DMS 273 treated with DMSO at 0.1 percent for 48 hours (cell line): ENCODE measurements at regions not wholly inside any gene's neighbourhood (a gene's known extent, or its start where the extent isn't known, plus 50 kb on each side); places are given as distances from the start of the nearest gene placed in this dataset.
A peak's percentile ranks its signal among the peaks of the same experiment; 100 is the strongest.

Source experiments
- DNase-seq: peaks from one replicate; lab custom pipeline; 2025; lab: John Stamatoyannopoulos, UW

- no peak for DNase-seq
These were observed 419.3 kb upstream of the ADGRL3 start for GRCh38 chr4:60780874-60781273.

- no peak for DNase-seq
These were observed 409.5 kb upstream of the ADGRL3 start for GRCh38 chr4:60790608-60791007.

GRCh38 chr4:60794372-60794771 is 405.8 kb upstream of the ADGRL3 start:
- no peak for DNase-seq

- no peak for DNase-seq
These were observed 400.9 kb upstream of the ADGRL3 start for GRCh38 chr4:60799214-60799613.

- no peak for DNase-seq
These were observed 399.4 kb upstream of the ADGRL3 start for GRCh38 chr4:60800701-60801100.

- peak; percentile 5 for DNase-seq
These were observed 394.4 kb upstream of the ADGRL3 start for GRCh38 chr4:60805500-60806313.

GRCh38 chr4:60808726-60809485 is 391.2 kb upstream of the ADGRL3 start:
- DNase-seq, result no peak

GRCh38 chr4:60809486-60809800 is 390.7 kb upstream of the ADGRL3 start:
- DNase-seq, result no peak

- DNase-seq, result no peak
These were observed 387.3 kb upstream of the ADGRL3 start for GRCh38 chr4:60812811-60813210.

GRCh38 chr4:60814549-60814948 is 385.6 kb upstream of the ADGRL3 start:
- DNase-seq, result no peak

GRCh38 chr4:60817609-60818008 is 382.5 kb upstream of the ADGRL3 start:
- DNase-seq, result no peak

- peak; percentile 39 for DNase-seq
These were observed 377.1 kb upstream of the ADGRL3 start for GRCh38 chr4:60822986-60823385.

GRCh38 chr4:60840020-60840419 is 360.1 kb upstream of the ADGRL3 start:
- no peak for DNase-seq

GRCh38 chr4:60846678-60847077 is 353.4 kb upstream of the ADGRL3 start:
- DNase-seq, result no peak

GRCh38 chr4:60847614-60848013 is 352.5 kb upstream of the ADGRL3 start:
- DNase-seq, result no peak

- DNase-seq, result no peak
These were observed 342.9 kb upstream of the ADGRL3 start for GRCh38 chr4:60857130-60857753.

- no peak for DNase-seq
These were observed 336.7 kb upstream of the ADGRL3 start for GRCh38 chr4:60863442-60863841.

GRCh38 chr4:60865273-60865672 is 334.9 kb upstream of the ADGRL3 start:
- DNase-seq, result no peak

- no peak for DNase-seq
These were observed 331.7 kb upstream of the ADGRL3 start for GRCh38 chr4:60868232-60868960.

GRCh38 chr4:60879135-60879701 is 320.9 kb upstream of the ADGRL3 start:
- DNase-seq, result no peak

GRCh38 chr4:60884587-60884986 is 315.5 kb upstream of the ADGRL3 start:
- DNase-seq, result no peak

GRCh38 chr4:60885011-60885410 is 315.1 kb upstream of the ADGRL3 start:
- no peak for DNase-seq
